ENCODE measurements at regions not wholly inside any gene's neighbourhood (a gene's known extent, or its start where the extent isn't known, plus 50 kb on each side); places are given as distances from the start of the nearest gene placed in this dataset.

DNA sequence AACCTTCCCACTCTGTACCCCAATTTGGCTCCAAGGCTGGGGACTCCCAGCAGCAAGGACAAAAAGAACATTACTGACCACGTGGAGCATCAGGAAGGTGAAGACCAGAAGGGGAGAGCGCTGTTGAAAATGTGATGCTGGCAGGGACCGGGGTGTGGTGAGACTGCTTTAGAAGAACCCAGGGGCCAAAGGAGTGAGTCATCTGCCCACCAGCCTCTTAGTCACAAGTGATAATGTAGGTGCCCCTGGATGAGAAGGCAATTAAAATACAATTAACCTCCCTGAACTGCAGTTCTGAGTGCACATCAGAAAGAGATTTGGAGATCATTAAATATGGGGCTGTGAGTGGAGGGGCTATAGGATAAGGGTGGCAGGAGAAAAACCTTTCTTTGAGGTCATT, 366.6 kb upstream of the CCL2 start:
- no peaks in the 10 kb centered on the region for H3K9me3 ChIP-seq (ENCODE audit: control insufficient read depth in 4 of 4, low read length in 3 of 4)
- H3K27me3 ChIP-seq (ENCODE audit: control insufficient read depth in 4 of 4, insufficient read depth in 4 of 4, low read length in 3 of 4): peaks cover 0 to 7% (median 0%) of the 10 kb centered on the region in 4 donors

DNA sequence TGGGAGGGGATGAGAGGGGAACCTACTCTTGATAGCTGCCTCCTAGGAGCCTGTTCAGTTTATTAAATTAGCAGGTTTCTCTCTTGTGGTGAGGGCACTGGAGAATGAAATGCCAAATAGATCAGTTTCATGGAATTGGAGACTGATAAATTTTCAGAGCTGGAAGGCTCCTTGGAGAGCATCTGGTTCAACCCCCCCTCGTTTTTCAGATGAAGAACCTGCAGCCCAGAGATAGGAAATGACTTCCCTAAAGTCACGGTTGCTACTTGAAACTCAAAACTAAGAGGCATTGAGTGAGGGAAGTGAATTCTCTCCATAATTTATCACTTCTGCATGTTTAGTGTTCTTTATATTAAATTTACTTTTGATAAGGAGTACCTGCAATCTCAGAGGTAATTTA, 366.0 kb upstream of the CCL2 start:
- H3K4me1 ChIP-seq (ENCODE audit: control insufficient read depth in 4 of 4, insufficient read depth in 4 of 4, low read length in 3 of 4): no peaks in the 10 kb centered on the region
- H3K36me3 ChIP-seq (ENCODE audit: control insufficient read depth in 4 of 4, insufficient read depth in 3 of 4, low read depth in 1 of 4, low read length in 3 of 4): no peaks in the 10 kb centered on the region
- no peak overlapping the region for H3K4me3 ChIP-seq (ENCODE audit: low read depth in 1 of 3, low read length in 3 of 3)
- H3K9me3 ChIP-seq (ENCODE audit: control insufficient read depth in 4 of 4, low read length in 3 of 4): no peaks in the 10 kb centered on the region
- no peak overlapping the region for H3K27ac ChIP-seq (ENCODE audit: low read depth in 1 of 2, low read length in 2 of 2)
- 34% methylated on average over 2 of the region's 2 CpGs for WGBS
- no peak overlapping the region for H3K9ac ChIP-seq (ENCODE audit: low read depth in 1 of 2, low read length in 2 of 2)
- H3K27me3 ChIP-seq (ENCODE audit: control insufficient read depth in 4 of 4, insufficient read depth in 4 of 4, low read length in 3 of 4): peaks cover 0 to 7% (median 0%) of the 10 kb centered on the region in 4 donors
- no peak for DNase-seq (ENCODE audit: low spot score)
- TF ChIP-seq TAF1 (conservative IDR thresholded peaks at IDR 0.05) (no peak), HNF4G (IDR thresholded peaks at IDR 0.05) (no peak), NR2F2 (IDR thresholded peaks at IDR 0.05) (no peak), GABPA (IDR thresholded peaks at IDR 0.05 in 1 of 2, conservative IDR thresholded peaks at IDR 0.05 in 1 of 2) (no peak), EGR1 (IDR thresholded peaks at IDR 0.05; ENCODE audit: low read depth in 2 of 2) (no peak), JUND (IDR thresholded peaks at IDR 0.05) (no peak), SP1 (IDR thresholded peaks at IDR 0.05) (no peak), RAD21 (IDR thresholded peaks at IDR 0.05) (no peak), RXRA (IDR thresholded peaks at IDR 0.05) (no peak)
- TF ChIP-seq, protein P1, sequence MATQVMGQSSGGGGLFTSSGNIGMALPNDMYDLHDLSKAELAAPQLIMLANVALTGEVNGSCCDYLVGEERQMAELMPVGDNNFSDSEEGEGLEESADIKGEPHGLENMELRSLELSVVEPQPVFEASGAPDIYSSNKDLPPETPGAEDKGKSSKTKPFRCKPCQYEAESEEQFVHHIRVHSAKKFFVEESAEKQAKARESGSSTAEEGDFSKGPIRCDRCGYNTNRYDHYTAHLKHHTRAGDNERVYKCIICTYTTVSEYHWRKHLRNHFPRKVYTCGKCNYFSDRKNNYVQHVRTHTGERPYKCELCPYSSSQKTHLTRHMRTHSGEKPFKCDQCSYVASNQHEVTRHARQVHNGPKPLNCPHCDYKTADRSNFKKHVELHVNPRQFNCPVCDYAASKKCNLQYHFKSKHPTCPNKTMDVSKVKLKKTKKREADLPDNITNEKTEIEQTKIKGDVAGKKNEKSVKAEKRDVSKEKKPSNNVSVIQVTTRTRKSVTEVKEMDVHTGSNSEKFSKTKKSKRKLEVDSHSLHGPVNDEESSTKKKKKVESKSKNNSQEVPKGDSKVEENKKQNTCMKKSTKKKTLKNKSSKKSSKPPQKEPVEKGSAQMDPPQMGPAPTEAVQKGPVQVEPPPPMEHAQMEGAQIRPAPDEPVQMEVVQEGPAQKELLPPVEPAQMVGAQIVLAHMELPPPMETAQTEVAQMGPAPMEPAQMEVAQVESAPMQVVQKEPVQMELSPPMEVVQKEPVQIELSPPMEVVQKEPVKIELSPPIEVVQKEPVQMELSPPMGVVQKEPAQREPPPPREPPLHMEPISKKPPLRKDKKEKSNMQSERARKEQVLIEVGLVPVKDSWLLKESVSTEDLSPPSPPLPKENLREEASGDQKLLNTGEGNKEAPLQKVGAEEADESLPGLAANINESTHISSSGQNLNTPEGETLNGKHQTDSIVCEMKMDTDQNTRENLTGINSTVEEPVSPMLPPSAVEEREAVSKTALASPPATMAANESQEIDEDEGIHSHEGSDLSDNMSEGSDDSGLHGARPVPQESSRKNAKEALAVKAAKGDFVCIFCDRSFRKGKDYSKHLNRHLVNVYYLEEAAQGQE (IDR thresholded peaks at IDR 0.05): no peak

More for the DNA sequence above, 366.6 kb upstream of the CCL2 start:
- Histone ChIP-seq H3K36me3 (ENCODE audit: control insufficient read depth in 4 of 4, insufficient read depth in 3 of 4, low read depth in 1 of 4, low read length in 3 of 4) (no peaks in the 10 kb centered on the region), H3K4me3 (ENCODE audit: low read depth in 1 of 3, low read length in 3 of 3) (no peak overlapping the region), H3K9ac (ENCODE audit: low read depth in 1 of 2, low read length in 2 of 2) (no peak overlapping the region), H3K27ac (ENCODE audit: low read depth in 1 of 2, low read length in 2 of 2) (no peak overlapping the region), H3K4me1 (ENCODE audit: control insufficient read depth in 4 of 4, insufficient read depth in 4 of 4, low read length in 3 of 4) (no peaks in the 10 kb centered on the region)
- 65% methylated on average over 3 of the region's 3 CpGs for WGBS
- no peak for DNase-seq (ENCODE audit: low spot score)
- no peak for TF ChIP-seq NR2F2 (IDR thresholded peaks at IDR 0.05)
- TF ChIP-seq FOXA1 (IDR thresholded peaks at IDR 0.05): no peak
- TF ChIP-seq GABPA (IDR thresholded peaks at IDR 0.05 in 1 of 2, conservative IDR thresholded peaks at IDR 0.05 in 1 of 2): no peak
- no peak for TF ChIP-seq SP1 (IDR thresholded peaks at IDR 0.05)
- no peak for TF ChIP-seq FOXA2 (IDR thresholded peaks at IDR 0.05)
- no peak for TF ChIP-seq TAF1 (conservative IDR thresholded peaks at IDR 0.05)
- no peak for TF ChIP-seq EGR1 (IDR thresholded peaks at IDR 0.05; ENCODE audit: low read depth in 2 of 2)
- TF ChIP-seq, protein P2, sequence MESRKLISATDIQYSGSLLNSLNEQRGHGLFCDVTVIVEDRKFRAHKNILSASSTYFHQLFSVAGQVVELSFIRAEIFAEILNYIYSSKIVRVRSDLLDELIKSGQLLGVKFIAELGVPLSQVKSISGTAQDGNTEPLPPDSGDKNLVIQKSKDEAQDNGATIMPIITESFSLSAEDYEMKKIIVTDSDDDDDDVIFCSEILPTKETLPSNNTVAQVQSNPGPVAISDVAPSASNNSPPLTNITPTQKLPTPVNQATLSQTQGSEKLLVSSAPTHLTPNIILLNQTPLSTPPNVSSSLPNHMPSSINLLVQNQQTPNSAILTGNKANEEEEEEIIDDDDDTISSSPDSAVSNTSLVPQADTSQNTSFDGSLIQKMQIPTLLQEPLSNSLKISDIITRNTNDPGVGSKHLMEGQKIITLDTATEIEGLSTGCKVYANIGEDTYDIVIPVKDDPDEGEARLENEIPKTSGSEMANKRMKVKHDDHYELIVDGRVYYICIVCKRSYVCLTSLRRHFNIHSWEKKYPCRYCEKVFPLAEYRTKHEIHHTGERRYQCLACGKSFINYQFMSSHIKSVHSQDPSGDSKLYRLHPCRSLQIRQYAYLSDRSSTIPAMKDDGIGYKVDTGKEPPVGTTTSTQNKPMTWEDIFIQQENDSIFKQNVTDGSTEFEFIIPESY (IDR thresholded peaks at IDR 0.05): no peak
- TF ChIP-seq, protein P3, sequence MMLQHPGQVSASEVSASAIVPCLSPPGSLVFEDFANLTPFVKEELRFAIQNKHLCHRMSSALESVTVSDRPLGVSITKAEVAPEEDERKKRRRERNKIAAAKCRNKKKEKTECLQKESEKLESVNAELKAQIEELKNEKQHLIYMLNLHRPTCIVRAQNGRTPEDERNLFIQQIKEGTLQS (IDR thresholded peaks at IDR 0.05): no peak
- TF ChIP-seq RAD21 (IDR thresholded peaks at IDR 0.05): no peak
- TF ChIP-seq YY1 (IDR thresholded peaks at IDR 0.05): no peak
- TF ChIP-seq, protein P1 (IDR thresholded peaks at IDR 0.05): no peak
- no peak for TF ChIP-seq HNF4G (IDR thresholded peaks at IDR 0.05)
- no peak for TF ChIP-seq JUND (IDR thresholded peaks at IDR 0.05)
- TF ChIP-seq, protein P4, sequence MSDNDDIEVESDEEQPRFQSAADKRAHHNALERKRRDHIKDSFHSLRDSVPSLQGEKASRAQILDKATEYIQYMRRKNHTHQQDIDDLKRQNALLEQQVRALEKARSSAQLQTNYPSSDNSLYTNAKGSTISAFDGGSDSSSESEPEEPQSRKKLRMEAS (IDR thresholded peaks at IDR 0.05): no peak
- no peak for TF ChIP-seq RXRA (IDR thresholded peaks at IDR 0.05)
- no peak for TF ChIP-seq HNF4A (conservative IDR thresholded peaks at IDR 0.05)
- TF ChIP-seq, protein P5, sequence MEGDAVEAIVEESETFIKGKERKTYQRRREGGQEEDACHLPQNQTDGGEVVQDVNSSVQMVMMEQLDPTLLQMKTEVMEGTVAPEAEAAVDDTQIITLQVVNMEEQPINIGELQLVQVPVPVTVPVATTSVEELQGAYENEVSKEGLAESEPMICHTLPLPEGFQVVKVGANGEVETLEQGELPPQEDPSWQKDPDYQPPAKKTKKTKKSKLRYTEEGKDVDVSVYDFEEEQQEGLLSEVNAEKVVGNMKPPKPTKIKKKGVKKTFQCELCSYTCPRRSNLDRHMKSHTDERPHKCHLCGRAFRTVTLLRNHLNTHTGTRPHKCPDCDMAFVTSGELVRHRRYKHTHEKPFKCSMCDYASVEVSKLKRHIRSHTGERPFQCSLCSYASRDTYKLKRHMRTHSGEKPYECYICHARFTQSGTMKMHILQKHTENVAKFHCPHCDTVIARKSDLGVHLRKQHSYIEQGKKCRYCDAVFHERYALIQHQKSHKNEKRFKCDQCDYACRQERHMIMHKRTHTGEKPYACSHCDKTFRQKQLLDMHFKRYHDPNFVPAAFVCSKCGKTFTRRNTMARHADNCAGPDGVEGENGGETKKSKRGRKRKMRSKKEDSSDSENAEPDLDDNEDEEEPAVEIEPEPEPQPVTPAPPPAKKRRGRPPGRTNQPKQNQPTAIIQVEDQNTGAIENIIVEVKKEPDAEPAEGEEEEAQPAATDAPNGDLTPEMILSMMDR (IDR thresholded peaks at IDR 0.05; ENCODE audit: low read depth, low read length, missing input control): no peak

All from liver (tissue), 8 donors.